GM19395 (cell line): ENCODE measurements at regions not wholly inside any gene's neighbourhood (a gene's known extent, or its start where the extent isn't known, plus 50 kb on each side); places are given as distances from the start of the nearest gene placed in this dataset.

Experiments used
- ATAC-seq: cut with Tn5 transposase; IDR thresholded peaks from one replicate; pipeline ENCODE4 v1.9.1; 2021; ENCODE audit warnings: mild to moderate bottlenecking, moderate library complexity; ENCODE audit not compliant: unreplicated experiment

GRCh38 chr12:71242511-71242910 is 84.7 kb upstream of the TSPAN8 start:
- ATAC-seq, result no peak

- ATAC-seq, result no peak
Measured at GRCh38 chr12:71240946-71241345, 83.1 kb upstream of the TSPAN8 start.

GRCh38 chr12:71239731-71240130 is 81.9 kb upstream of the TSPAN8 start:
- no peak for ATAC-seq

- no peak for ATAC-seq
Measured at GRCh38 chr12:71237128-71237527, 79.3 kb upstream of the TSPAN8 start.

GRCh38 chr12:71236133-71236660 is 78.4 kb upstream of the TSPAN8 start:
- ATAC-seq, result no peak

GRCh38 chr12:71233083-71233482 is 75.3 kb upstream of the TSPAN8 start:
- no peak for ATAC-seq

- no peak for ATAC-seq
Measured at GRCh38 chr12:71230542-71230941, 72.7 kb upstream of the TSPAN8 start.

GRCh38 chr12:71223139-71223538 is 65.3 kb upstream of the TSPAN8 start:
- ATAC-seq, result no peak

GRCh38 chr12:71222436-71222835 is 64.6 kb upstream of the TSPAN8 start:
- ATAC-seq, result no peak

GRCh38 chr12:71220260-71220659 is 62.5 kb upstream of the TSPAN8 start:
- ATAC-seq, result no peak

- no peak for ATAC-seq
Measured at GRCh38 chr12:71219224-71219623, 61.4 kb upstream of the TSPAN8 start.

GRCh38 chr12:71218616-71219015 is 60.8 kb upstream of the TSPAN8 start:
- ATAC-seq, result no peak

GRCh38 chr12:71216725-71217579 is 59.2 kb upstream of the TSPAN8 start:
- ATAC-seq, result no peak

GRCh38 chr12:71214511-71215285 is 56.9 kb upstream of the TSPAN8 start:
- no peak for ATAC-seq

- no peak for ATAC-seq
Measured at GRCh38 chr12:71208053-71208685, 50.4 kb upstream of the TSPAN8 start.
